ENCODE measurements at regions not wholly inside any gene's neighbourhood (a gene's known extent, or its start where the extent isn't known, plus 50 kb on each side); places are given as distances from the start of the nearest gene placed in this dataset.

- no peak for TF ChIP-seq RBM15 (IDR thresholded peaks at IDR 0.05; ENCODE audit: insufficient read depth, low read length)
- TF ChIP-seq MAFF (IDR thresholded peaks at IDR 0.05; ENCODE audit: low read length) = no peak
- TF ChIP-seq PREB (CRISPR knock-in tag; IDR thresholded peaks at IDR 0.05) = no peak
- no peak for TF ChIP-seq BRF1 (IDR thresholded peaks at IDR 0.05; ENCODE audit: borderline replicate concordance, extremely low read depth, insufficient read length)
- TF ChIP-seq ETV6 (IDR thresholded peaks at IDR 0.05; ENCODE audit: borderline replicate concordance in 1 of 2, low read depth in 2 of 2, low read length in 1 of 2) = no peak
- no peak for TF ChIP-seq ETV6 (CRISPR knock-in tag; IDR thresholded peaks at IDR 0.05; ENCODE audit: borderline replicate concordance)
- no peak for TF ChIP-seq AFF4 (CRISPR knock-in tag; IDR thresholded peaks at IDR 0.05)
- peak; percentile 85 for TF ChIP-seq SOX6 (IDR thresholded peaks at IDR 0.05)
- no peak for TF ChIP-seq ZNF239 (CRISPR knock-in tag; IDR thresholded peaks at IDR 0.05)
- TF ChIP-seq ATF6 (CRISPR knock-in tag; IDR thresholded peaks at IDR 0.05) = no peak
- TF ChIP-seq ZNF124 (CRISPR knock-in tag; IDR thresholded peaks at IDR 0.05) = no peak
- TF ChIP-seq HSF4 (CRISPR knock-in tag; IDR thresholded peaks at IDR 0.05; ENCODE audit: borderline replicate concordance) = no peak
- TF ChIP-seq TAL1 (IDR thresholded peaks at IDR 0.05) = no peak
- no peak for TF ChIP-seq ELF2 (CRISPR knock-in tag; IDR thresholded peaks at IDR 0.05)
- TF ChIP-seq DMBX1 (CRISPR knock-in tag; IDR thresholded peaks at IDR 0.05; ENCODE audit: borderline replicate concordance) = no peak
- peak; percentile 12; the same call in 1 of the 2 replicates for TF ChIP-seq SMARCA4 (IDR thresholded peaks at IDR 0.05)
- no peak for TF ChIP-seq RBM34 (IDR thresholded peaks at IDR 0.05; ENCODE audit: borderline replicate concordance, insufficient read depth, low read length)
- no peak for TF ChIP-seq ZNF511 (CRISPR knock-in tag; IDR thresholded peaks at IDR 0.05)
- no peak for TF ChIP-seq RFX1 (IDR thresholded peaks at IDR 0.05)
- TF ChIP-seq LARP7 (IDR thresholded peaks at IDR 0.05) = no peak
- no peak for TF ChIP-seq CREB5 (CRISPR knock-in tag; IDR thresholded peaks at IDR 0.05)
- no peak for TF ChIP-seq ZNF79 (CRISPR knock-in tag; IDR thresholded peaks at IDR 0.05; ENCODE audit: low read depth)
Measured at GRCh38 chr2:183215917-183216316, 91.7 kb downstream of the NUP35 start (continued).
